ENCODE measurements at regions not wholly inside any gene's neighbourhood (a gene's known extent, or its start where the extent isn't known, plus 50 kb on each side); places are given as distances from the start of the nearest gene placed in this dataset.
"Not testable (repeated sequence)": the region's sequence is repeated elsewhere in the genome, so short reads cannot be mapped to it uniquely, and the experiment has no call there.

DNA sequence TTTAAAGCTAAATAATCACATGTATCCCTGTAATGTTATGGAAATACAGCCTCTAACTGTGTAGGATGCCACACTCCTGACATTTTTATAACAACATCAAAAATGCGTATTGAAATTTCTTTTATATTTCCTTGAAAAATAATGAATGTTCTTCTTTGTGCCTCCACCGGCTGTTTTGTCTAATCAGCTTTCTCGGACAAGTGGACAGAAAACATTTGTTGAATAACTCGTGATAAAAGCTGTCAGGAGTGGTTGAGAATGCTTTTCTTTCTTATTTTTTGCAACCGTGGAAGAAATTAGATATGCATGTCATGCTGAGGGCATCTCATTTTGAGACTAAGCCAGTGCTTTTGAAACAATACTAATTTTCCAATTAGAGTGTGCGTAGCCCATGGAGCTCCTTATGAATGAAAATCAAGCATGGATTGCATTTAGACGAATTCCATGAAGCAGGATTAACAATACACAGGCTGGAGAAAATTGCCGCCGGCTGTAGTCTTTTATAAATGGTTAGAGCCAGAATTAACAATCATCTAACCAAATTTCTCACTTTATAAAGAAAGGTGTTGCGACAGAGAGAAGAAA is 614.5 kb upstream of the LCORL start:
- Mint-ChIP-seq H3K4me3 (no peak overlapping the region), H3K9me3 (no peaks in the 10 kb centered on the region), H3K27me3 (peaks cover 7% of the 10 kb centered on the region), H3K36me3 (no peaks in the 10 kb centered on the region), H3K27ac (no peak overlapping the region), H3K4me1 (no peaks in the 10 kb centered on the region)
- no peak for DNase-seq

GRCh38 chr4:18635531-18635930 is 614.0 kb upstream of the LCORL start:
- Mint-ChIP-seq H3K36me3 (no peaks in the 10 kb centered on the region), H3K4me3 (no peak overlapping the region), H3K27ac (no peak overlapping the region), H3K9me3 (no peaks in the 10 kb centered on the region), H3K4me1 (no peaks in the 10 kb centered on the region), H3K27me3 (peaks cover 7% of the 10 kb centered on the region)
- DNase-seq = no peak

DNA sequence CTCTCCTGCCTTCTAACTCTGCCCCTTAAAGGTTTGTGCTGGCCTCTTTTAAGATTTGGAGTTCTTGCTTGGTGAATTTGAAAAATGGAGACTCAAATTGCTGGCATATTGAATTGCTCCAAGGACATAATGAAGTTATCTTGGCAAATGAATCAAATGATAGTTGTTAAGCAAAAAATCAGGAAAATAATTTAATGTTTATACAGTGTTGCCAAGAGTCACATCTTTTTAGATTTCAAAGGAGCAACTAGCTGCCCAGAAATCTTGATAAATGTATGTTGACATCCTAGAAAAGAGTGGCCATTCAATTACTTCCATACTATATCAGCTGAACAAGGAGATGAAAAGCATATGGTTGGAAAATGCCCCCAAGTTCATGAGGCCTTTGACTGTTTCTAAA is 610.0 kb upstream of the LCORL start:
- Mint-ChIP-seq H3K27ac (no peak overlapping the region), H3K36me3 (no peaks in the 10 kb centered on the region), H3K9me3 (no peaks in the 10 kb centered on the region), H3K4me1 (no peaks in the 10 kb centered on the region), H3K4me3 (no peak overlapping the region), H3K27me3 (no peaks in the 10 kb centered on the region)
- DNase-seq = no peak

GRCh38 chr4:18630218-18631110 is 608.9 kb upstream of the LCORL start:
- Mint-ChIP-seq H3K4me3 (no peak overlapping the region), H3K36me3 (no peaks in the 10 kb centered on the region), H3K4me1 (no peaks in the 10 kb centered on the region), H3K9me3 (no peaks in the 10 kb centered on the region), H3K27me3 (no peaks in the 10 kb centered on the region), H3K27ac (no peak overlapping the region)
- no peak for DNase-seq

DNA sequence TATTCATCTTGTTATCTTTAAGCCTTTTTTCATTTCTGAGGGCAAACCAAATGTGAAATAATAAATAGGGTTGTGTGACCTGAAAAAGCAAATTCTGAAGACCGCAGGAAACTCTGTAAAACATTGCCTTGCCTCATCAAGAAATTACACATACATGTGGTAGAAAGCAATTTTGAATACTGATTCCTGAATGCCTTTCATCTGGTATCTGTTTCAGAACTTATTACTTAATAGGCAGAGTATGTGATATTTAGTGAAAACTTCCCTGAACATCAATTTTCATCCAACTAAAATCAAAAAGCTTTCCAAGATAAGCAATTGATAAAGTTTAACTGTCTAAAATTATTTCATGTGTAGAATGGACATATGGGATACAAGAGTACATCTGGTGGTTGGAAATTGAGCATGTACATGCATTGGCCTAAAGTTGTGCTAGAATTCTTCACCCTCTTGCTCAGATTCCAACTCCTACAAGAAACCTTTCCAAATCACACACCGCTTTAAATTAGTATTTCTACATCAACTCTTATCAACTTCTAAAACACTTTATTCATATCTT is 606.0 kb upstream of the LCORL start:
- Mint-ChIP-seq H3K9me3 (no peaks in the 10 kb centered on the region), H3K4me3 (no peak overlapping the region), H3K27me3 (peaks cover 6% of the 10 kb centered on the region), H3K27ac (no peak overlapping the region), H3K36me3 (no peaks in the 10 kb centered on the region), H3K4me1 (no peaks in the 10 kb centered on the region)
- DNase-seq = no peak

GRCh38 chr4:18626996-18627395 is 605.4 kb upstream of the LCORL start:
- no peak overlapping the region for H3K27ac Mint-ChIP-seq
- H3K36me3 Mint-ChIP-seq = no peaks in the 10 kb centered on the region
- peaks cover 6% of the 10 kb centered on the region for H3K27me3 Mint-ChIP-seq
- no peaks in the 10 kb centered on the region for H3K9me3 Mint-ChIP-seq
- DNase-seq = no peak
- no peaks in the 10 kb centered on the region for H3K4me1 Mint-ChIP-seq
- H3K4me3 Mint-ChIP-seq = no peak overlapping the region

- Mint-ChIP-seq H3K27ac (no peak overlapping the region), H3K4me1 (no peaks in the 10 kb centered on the region), H3K4me3 (no peak overlapping the region), H3K27me3 (peaks cover 6% of the 10 kb centered on the region), H3K9me3 (no peaks in the 10 kb centered on the region), H3K36me3 (no peaks in the 10 kb centered on the region)
- no peak for DNase-seq
Measured at GRCh38 chr4:18626366-18626765, 604.8 kb upstream of the LCORL start.

- DNase-seq = no peak
- H3K4me1 Mint-ChIP-seq = no peaks in the 10 kb centered on the region
- no peak overlapping the region for H3K4me3 Mint-ChIP-seq
- H3K36me3 Mint-ChIP-seq = no peaks in the 10 kb centered on the region
- H3K27ac Mint-ChIP-seq = no peak overlapping the region
- H3K27me3 Mint-ChIP-seq = peaks cover 14% of the 10 kb centered on the region
- no peaks in the 10 kb centered on the region for H3K9me3 Mint-ChIP-seq
Measured at GRCh38 chr4:18621186-18621585, 599.6 kb upstream of the LCORL start.

DNA sequence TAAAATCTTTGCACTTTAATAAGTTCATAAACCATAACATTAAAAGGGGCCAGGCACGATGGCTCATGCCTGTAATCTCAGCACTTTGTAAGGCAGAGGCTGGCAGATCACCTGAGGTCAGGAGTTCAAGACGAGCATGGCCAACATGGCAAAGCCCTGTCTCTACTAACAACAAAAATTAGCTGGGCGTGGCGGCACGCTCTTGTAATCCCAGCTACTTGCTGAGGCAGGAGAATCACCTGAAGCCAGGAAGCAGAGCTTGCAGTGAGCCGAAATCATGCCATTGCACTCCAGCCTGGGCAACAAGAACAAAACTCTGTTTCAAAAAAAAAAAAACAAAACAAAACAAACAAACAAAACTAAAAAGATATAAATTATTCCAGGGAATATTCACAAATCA is 595.2 kb upstream of the LCORL start:
- Mint-ChIP-seq H3K27ac (no peak overlapping the region), H3K4me1 (no peaks in the 10 kb centered on the region), H3K27me3 (peaks cover 12% of the 10 kb centered on the region), H3K4me3 (no peak overlapping the region), H3K9me3 (no peaks in the 10 kb centered on the region), H3K36me3 (no peaks in the 10 kb centered on the region)
- DNase-seq = no peak

DNA sequence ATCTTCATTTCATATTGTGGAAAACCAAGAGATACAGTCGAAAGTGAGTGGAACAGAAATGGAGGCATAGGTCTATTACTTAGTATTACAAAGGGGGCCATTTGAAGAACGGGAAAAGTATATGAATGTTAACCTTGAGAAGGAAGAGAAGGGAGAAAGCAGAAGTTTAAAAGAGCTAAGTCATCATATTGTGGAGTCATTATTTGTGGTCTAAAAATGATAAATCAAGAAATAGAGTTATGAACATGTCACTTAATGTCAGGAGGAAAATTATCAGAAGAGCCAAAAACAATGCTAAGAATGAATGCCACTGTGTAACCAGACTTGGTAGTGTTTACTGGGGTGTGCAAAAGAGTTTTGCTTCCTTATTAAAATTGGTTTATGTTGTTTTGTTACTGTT is 589.5 kb upstream of the LCORL start:
- H3K27ac Mint-ChIP-seq = no peak overlapping the region
- DNase-seq = no peak
- no peaks in the 10 kb centered on the region for H3K36me3 Mint-ChIP-seq
- no peak overlapping the region for H3K4me3 Mint-ChIP-seq
- no peaks in the 10 kb centered on the region for H3K4me1 Mint-ChIP-seq
- peaks cover 2% of the 10 kb centered on the region for H3K27me3 Mint-ChIP-seq
- H3K9me3 Mint-ChIP-seq = peaks cover 6% of the 10 kb centered on the region

GRCh38 chr4:18608908-18609533 is 587.5 kb upstream of the LCORL start:
- H3K27me3 Mint-ChIP-seq = peaks cover 2% of the 10 kb centered on the region
- no peak for DNase-seq
- H3K9me3 Mint-ChIP-seq = peaks cover 6% of the 10 kb centered on the region
- no peaks in the 10 kb centered on the region for H3K36me3 Mint-ChIP-seq
- H3K27ac Mint-ChIP-seq = no peak overlapping the region
- H3K4me3 Mint-ChIP-seq = no peak overlapping the region
- H3K4me1 Mint-ChIP-seq = peaks cover 4% of the 10 kb centered on the region

GRCh38 chr4:18602610-18603009 is 581.1 kb upstream of the LCORL start:
- H3K27ac Mint-ChIP-seq, DNase-seq, H3K9me3 Mint-ChIP-seq, H3K36me3 Mint-ChIP-seq, H3K4me3 Mint-ChIP-seq, H3K4me1 Mint-ChIP-seq: not testable (repeated sequence)
- peaks cover 12% of the 10 kb centered on the region for H3K27me3 Mint-ChIP-seq

DNA sequence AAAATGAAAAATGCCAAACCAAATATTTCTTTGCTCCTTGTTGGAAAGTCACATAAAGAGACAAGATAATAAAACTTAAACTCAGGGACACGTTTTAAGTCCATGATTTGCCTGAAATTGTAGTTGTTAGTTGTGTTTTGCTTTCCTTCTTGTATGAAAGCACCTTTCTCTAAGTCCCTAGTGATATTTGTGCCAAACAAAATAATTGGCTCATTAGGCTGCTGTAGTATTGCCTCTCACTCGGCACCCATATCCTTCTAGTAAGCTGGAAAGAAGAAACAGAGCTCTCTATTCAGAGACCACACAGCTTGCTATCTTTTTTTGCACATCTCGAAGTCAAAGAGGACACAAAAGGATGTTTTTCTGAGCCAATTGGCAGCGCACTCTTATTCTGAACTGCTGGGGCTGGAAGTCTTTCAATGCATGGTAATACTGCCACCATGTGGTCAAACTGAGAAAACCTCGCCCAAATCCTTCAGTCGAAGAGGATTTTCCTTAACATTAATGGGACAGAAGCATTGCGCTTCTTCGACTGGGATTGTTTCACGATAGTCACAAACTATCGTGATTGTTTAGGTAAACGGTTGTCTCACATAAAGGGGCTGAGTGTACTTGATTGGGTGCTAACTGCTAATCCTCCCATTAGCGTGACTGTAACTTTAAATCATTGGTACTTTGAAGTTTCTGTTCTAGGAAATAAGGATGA is 571.9 kb upstream of the LCORL start:
- H3K27ac Mint-ChIP-seq = no peak overlapping the region
- peaks cover 22% of the 10 kb centered on the region for H3K27me3 Mint-ChIP-seq
- H3K36me3 Mint-ChIP-seq = no peaks in the 10 kb centered on the region
- H3K4me3 Mint-ChIP-seq = no peak overlapping the region
- DNase-seq = peak; percentile 20
- H3K4me1 Mint-ChIP-seq = no peaks in the 10 kb centered on the region
- no peaks in the 10 kb centered on the region for H3K9me3 Mint-ChIP-seq

GRCh38 chr4:18582841-18583240 is 561.3 kb upstream of the LCORL start:
- no peak for DNase-seq
- Mint-ChIP-seq H3K27me3 (peaks cover 37% of the 10 kb centered on the region), H3K9me3 (no peaks in the 10 kb centered on the region), H3K27ac (no peak overlapping the region), H3K36me3 (no peaks in the 10 kb centered on the region), H3K4me3 (no peak overlapping the region), H3K4me1 (no peaks in the 10 kb centered on the region)

DNA sequence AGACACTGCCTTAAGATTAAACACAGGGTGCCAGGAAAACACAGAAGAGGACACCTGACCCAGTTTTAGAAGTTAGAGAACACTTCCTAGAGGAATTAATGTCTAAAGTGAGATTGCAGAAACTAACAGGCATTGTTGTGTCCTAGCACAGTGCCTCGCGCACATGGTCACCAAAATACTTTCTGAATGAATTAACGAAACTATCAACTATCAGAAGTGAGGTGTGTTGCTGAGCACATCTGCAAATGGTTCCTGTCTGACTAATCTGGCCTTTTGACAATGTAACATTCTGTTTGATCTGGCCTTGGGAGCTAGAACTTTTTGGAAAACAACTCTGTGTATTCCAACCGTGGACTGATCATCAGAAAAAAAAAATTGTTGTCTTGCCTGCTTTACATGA is 556.8 kb upstream of the LCORL start:
- H3K27me3 Mint-ChIP-seq = peaks cover 29% of the 10 kb centered on the region

More for the DNA sequence above, 556.8 kb upstream of the LCORL start:
- H3K4me3 Mint-ChIP-seq = no peak overlapping the region
- no peaks in the 10 kb centered on the region for H3K9me3 Mint-ChIP-seq
- no peaks in the 10 kb centered on the region for H3K36me3 Mint-ChIP-seq
- H3K27ac Mint-ChIP-seq = no peak overlapping the region
- no peak for DNase-seq
- no peaks in the 10 kb centered on the region for H3K4me1 Mint-ChIP-seq

Measured in activated naive CD8-positive, alpha-beta T cell treated with anti-CD3 and anti-CD28 coated beads for 36 hours (primary cell).